ENCODE measurements at regions not wholly inside any gene's neighbourhood (a gene's known extent, or its start where the extent isn't known, plus 50 kb on each side); places are given as distances from the start of the nearest gene placed in this dataset.

GRCh38 chr19:16024266-16025107 is 51.8 kb upstream of the TPM4 start:
- Histone ChIP-seq H3K36me3 (ENCODE audit: control insufficient read depth in 2 of 2, insufficient read depth in 2 of 2, low read length in 2 of 2) (no peaks in the 10 kb centered on the region), H3K27me3 (ENCODE audit: control insufficient read depth in 1 of 2, insufficient read depth in 2 of 2, low read length in 2 of 2) (no peaks in the 10 kb centered on the region), H3K9me3 (ENCODE audit: control insufficient read depth in 2 of 2, low read length in 2 of 2) (no peaks in the 10 kb centered on the region), H3K27ac (ENCODE audit: low read length) (no peak overlapping the region), H3K4me3 (ENCODE audit: low read length in 2 of 2) (no peak overlapping the region), H3K9ac (ENCODE audit: low read length in 2 of 2) (no peak overlapping the region), H3K4me1 (ENCODE audit: control insufficient read depth, insufficient read depth, low read length) (no peaks in the 10 kb centered on the region)

- no peaks in the 10 kb centered on the region for H3K27me3 ChIP-seq (ENCODE audit: control insufficient read depth in 1 of 2, insufficient read depth in 2 of 2, low read length in 2 of 2)
- no peaks in the 10 kb centered on the region for H3K9me3 ChIP-seq (ENCODE audit: control insufficient read depth in 2 of 2, low read length in 2 of 2)
- no peaks in the 10 kb centered on the region for H3K4me1 ChIP-seq (ENCODE audit: control insufficient read depth, insufficient read depth, low read length)
- H3K36me3 ChIP-seq (ENCODE audit: control insufficient read depth in 2 of 2, insufficient read depth in 2 of 2, low read length in 2 of 2), result no peaks in the 10 kb centered on the region
- H3K4me3 ChIP-seq (ENCODE audit: low read length in 2 of 2), result no peak overlapping the region
- H3K9ac ChIP-seq (ENCODE audit: low read length in 2 of 2), result no peak overlapping the region
- no peak overlapping the region for H3K27ac ChIP-seq (ENCODE audit: low read length)
Measured at GRCh38 chr19:16025108-16026101, 50.9 kb upstream of the TPM4 start.

DNA sequence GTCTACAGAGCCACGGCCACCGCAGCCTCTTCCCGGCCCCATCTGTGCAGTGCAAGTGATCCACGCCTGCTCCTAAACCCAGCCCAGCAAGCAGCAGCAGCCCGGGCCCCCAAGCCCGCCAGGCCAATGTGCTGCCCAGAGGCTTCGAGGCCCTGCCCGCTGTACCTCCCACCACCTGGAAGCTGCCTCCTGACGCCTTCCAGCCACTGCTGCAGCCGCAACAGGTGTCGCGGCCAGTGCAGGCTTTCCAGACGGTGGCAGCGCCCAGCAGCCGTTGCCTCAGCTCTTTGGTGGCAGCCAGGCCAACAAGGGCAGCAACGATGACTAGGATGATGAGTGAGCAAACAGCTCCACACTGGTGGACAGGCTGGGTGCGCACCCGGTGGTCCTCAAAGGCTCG is 50.2 kb upstream of the TPM4 start:
- no peaks in the 10 kb centered on the region for H3K27me3 ChIP-seq (ENCODE audit: control insufficient read depth in 1 of 2, insufficient read depth in 2 of 2, low read length in 2 of 2)
- H3K4me3 ChIP-seq (ENCODE audit: low read length in 2 of 2), result no peak overlapping the region
- H3K27ac ChIP-seq (ENCODE audit: low read length), result no peak overlapping the region
- H3K36me3 ChIP-seq (ENCODE audit: control insufficient read depth in 2 of 2, insufficient read depth in 2 of 2, low read length in 2 of 2), result no peaks in the 10 kb centered on the region
- no peaks in the 10 kb centered on the region for H3K9me3 ChIP-seq (ENCODE audit: control insufficient read depth in 2 of 2, low read length in 2 of 2)
- no peak overlapping the region for H3K9ac ChIP-seq (ENCODE audit: low read length in 2 of 2)
- no peaks in the 10 kb centered on the region for H3K4me1 ChIP-seq (ENCODE audit: control insufficient read depth, insufficient read depth, low read length)
